ENCODE measurements at regions not wholly inside any gene's neighbourhood (a gene's known extent, or its start where the extent isn't known, plus 50 kb on each side); places are given as distances from the start of the nearest gene placed in this dataset.

DNA sequence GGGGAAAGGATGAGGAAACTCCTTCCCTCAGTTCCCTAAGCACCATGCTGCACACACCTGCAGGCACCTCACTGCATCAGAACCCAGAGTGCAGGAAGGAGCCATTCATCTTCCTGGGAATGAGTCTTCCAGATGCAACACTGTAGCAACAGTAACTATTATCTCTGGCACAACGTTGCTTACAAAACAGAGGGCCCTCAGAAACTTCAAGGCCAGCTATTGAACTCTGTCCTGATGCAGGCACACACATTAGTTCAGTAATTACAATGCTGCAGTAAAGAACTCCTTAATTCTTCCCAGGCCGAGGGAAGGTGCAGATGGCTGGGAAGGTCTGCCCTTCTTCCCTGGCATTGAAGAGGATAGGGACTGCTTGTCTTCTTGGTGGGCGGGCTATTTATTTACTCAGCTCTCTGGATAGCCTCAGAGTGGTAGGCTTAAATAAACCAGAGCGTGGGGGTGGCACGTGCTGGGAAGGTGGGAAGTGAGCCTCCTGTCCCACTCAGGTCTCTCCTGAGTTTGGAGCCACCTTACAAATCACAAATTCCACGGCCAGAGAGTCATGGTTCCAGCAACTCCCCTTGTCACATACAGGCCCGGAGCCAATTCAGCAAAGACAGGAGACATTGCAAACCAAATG, 125.1 kb upstream of the JCAD start:
- H3F3A ChIP-seq (ENCODE audit: low read depth) = no peaks in the 10 kb centered on the region
- H3K79me2 ChIP-seq (ENCODE audit: insufficient read depth, low read length) = no peaks in the 10 kb centered on the region
- H3K4me2 ChIP-seq (ENCODE audit: low read depth, low read length, poor library complexity, severe bottlenecking) = no peak overlapping the region
- no peak overlapping the region for H3K9ac ChIP-seq (ENCODE audit: low read depth, low read length, poor library complexity, severe bottlenecking)
- no peaks in the 10 kb centered on the region for H3K4me1 ChIP-seq (ENCODE audit: insufficient read depth, low read length, poor library complexity, severe bottlenecking)
- no peaks in the 10 kb centered on the region for H3K9me3 ChIP-seq (ENCODE audit: insufficient read depth, low read depth, low read length)
- no peaks in the 10 kb centered on the region for H4K20me1 ChIP-seq (ENCODE audit: insufficient read depth, low read length, poor library complexity, severe bottlenecking)
- H3K4me3 ChIP-seq (ENCODE audit: low read length, poor library complexity, severe bottlenecking) = no peak overlapping the region
- H3K9me2 ChIP-seq (replicated peaks; ENCODE audit: low read depth, low read length) = no peaks in the 10 kb centered on the region
- no peak overlapping the region for H2AFZ ChIP-seq (ENCODE audit: low read length)
- no peaks in the 10 kb centered on the region for H3K27me3 ChIP-seq (ENCODE audit: insufficient read depth, low read length, poor library complexity, severe bottlenecking)
- H3K36me3 ChIP-seq (ENCODE audit: insufficient read depth, low read length) = no peaks in the 10 kb centered on the region
- TF ChIP-seq EZH2phosphoT487 (IDR thresholded peaks at IDR 0.05; ENCODE audit: borderline replicate concordance) (no peak), CTCF (conservative IDR thresholded peaks at IDR 0.05; ENCODE audit: low read length) (no peak)

- H3F3A ChIP-seq (ENCODE audit: low read depth) = no peaks in the 10 kb centered on the region
- no peak overlapping the region for H2AFZ ChIP-seq (ENCODE audit: low read length)
- no peaks in the 10 kb centered on the region for H3K79me2 ChIP-seq (ENCODE audit: insufficient read depth, low read length)
Observed at GRCh38 chr10:30183055-30183402, 123.6 kb upstream of the JCAD start.

GRCh38 chr10:30182191-30183054, 123.0 kb upstream of the JCAD start:
- no peaks in the 10 kb centered on the region for H3K36me3 ChIP-seq (ENCODE audit: insufficient read depth, low read length)
- H3K9ac ChIP-seq (ENCODE audit: low read depth, low read length, poor library complexity, severe bottlenecking) = no peak overlapping the region
- no peaks in the 10 kb centered on the region for H3K4me1 ChIP-seq (ENCODE audit: insufficient read depth, low read length, poor library complexity, severe bottlenecking)
- no peaks in the 10 kb centered on the region for H3K79me2 ChIP-seq (ENCODE audit: insufficient read depth, low read length)
- H3K9me3 ChIP-seq (ENCODE audit: insufficient read depth, low read depth, low read length) = no peaks in the 10 kb centered on the region
- no peaks in the 10 kb centered on the region for H3K9me2 ChIP-seq (replicated peaks; ENCODE audit: low read depth, low read length)
- H4K20me1 ChIP-seq (ENCODE audit: insufficient read depth, low read length, poor library complexity, severe bottlenecking) = no peaks in the 10 kb centered on the region
- no peaks in the 10 kb centered on the region for H3K27me3 ChIP-seq (ENCODE audit: insufficient read depth, low read length, poor library complexity, severe bottlenecking)
- H3K4me2 ChIP-seq (ENCODE audit: low read depth, low read length, poor library complexity, severe bottlenecking) = no peak overlapping the region
- H3F3A ChIP-seq (ENCODE audit: low read depth) = no peaks in the 10 kb centered on the region
- TF ChIP-seq CTCF (conservative IDR thresholded peaks at IDR 0.05; ENCODE audit: low read length) (no peak), EZH2phosphoT487 (IDR thresholded peaks at IDR 0.05; ENCODE audit: borderline replicate concordance) (no peak)
- no peak overlapping the region for H3K4me3 ChIP-seq (ENCODE audit: low read length, poor library complexity, severe bottlenecking)
- H2AFZ ChIP-seq (ENCODE audit: low read length) = no peak overlapping the region

More at GRCh38 chr10:30183055-30183402, 123.6 kb upstream of the JCAD start:
- TF ChIP-seq EZH2phosphoT487 (IDR thresholded peaks at IDR 0.05; ENCODE audit: borderline replicate concordance) (no peak), CTCF (conservative IDR thresholded peaks at IDR 0.05; ENCODE audit: low read length) (no peak)
- Histone ChIP-seq H3K4me2 (ENCODE audit: low read depth, low read length, poor library complexity, severe bottlenecking) (no peak overlapping the region), H3K9ac (ENCODE audit: low read depth, low read length, poor library complexity, severe bottlenecking) (no peak overlapping the region), H3K4me1 (ENCODE audit: insufficient read depth, low read length, poor library complexity, severe bottlenecking) (no peaks in the 10 kb centered on the region), H4K20me1 (ENCODE audit: insufficient read depth, low read length, poor library complexity, severe bottlenecking) (no peaks in the 10 kb centered on the region), H3K36me3 (ENCODE audit: insufficient read depth, low read length) (no peaks in the 10 kb centered on the region), H3K9me2 (replicated peaks; ENCODE audit: low read depth, low read length) (no peaks in the 10 kb centered on the region), H3K9me3 (ENCODE audit: insufficient read depth, low read depth, low read length) (no peaks in the 10 kb centered on the region), H3K4me3 (ENCODE audit: low read length, poor library complexity, severe bottlenecking) (no peak overlapping the region), H3K27me3 (ENCODE audit: insufficient read depth, low read length, poor library complexity, severe bottlenecking) (no peaks in the 10 kb centered on the region)

All from Loucy (cell line).